ENCODE measurements at regions not wholly inside any gene's neighbourhood (a gene's known extent, or its start where the extent isn't known, plus 50 kb on each side); places are given as distances from the start of the nearest gene placed in this dataset.
"Not testable (repeated sequence)": the region's sequence is repeated elsewhere in the genome, so short reads cannot be mapped to it uniquely, and the experiment has no call there.

DNA sequence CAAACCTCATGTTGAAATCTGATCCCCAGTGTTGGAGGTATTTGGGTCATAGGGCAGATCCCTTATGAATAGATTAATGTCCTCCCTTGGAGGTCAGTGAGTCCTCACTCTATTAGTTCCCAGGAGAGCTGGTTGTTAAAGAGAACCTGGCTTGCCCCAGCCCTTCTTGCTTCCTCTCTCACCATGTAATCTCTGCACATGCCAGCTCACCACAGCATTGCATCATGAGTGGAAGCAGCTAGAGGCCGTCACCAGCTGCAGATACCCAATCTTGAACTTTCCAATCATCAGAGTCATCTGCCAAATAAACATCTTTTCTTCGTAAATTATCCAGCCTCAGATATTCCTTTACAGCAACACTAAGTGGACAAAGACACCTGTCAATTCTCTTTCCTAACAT lies 161.8 kb upstream of the IGF1 start:
- H3K4me3 ChIP-seq (ENCODE audit: low read depth, low read length) = no peak overlapping the region
- TF ChIP-seq, protein P1, sequence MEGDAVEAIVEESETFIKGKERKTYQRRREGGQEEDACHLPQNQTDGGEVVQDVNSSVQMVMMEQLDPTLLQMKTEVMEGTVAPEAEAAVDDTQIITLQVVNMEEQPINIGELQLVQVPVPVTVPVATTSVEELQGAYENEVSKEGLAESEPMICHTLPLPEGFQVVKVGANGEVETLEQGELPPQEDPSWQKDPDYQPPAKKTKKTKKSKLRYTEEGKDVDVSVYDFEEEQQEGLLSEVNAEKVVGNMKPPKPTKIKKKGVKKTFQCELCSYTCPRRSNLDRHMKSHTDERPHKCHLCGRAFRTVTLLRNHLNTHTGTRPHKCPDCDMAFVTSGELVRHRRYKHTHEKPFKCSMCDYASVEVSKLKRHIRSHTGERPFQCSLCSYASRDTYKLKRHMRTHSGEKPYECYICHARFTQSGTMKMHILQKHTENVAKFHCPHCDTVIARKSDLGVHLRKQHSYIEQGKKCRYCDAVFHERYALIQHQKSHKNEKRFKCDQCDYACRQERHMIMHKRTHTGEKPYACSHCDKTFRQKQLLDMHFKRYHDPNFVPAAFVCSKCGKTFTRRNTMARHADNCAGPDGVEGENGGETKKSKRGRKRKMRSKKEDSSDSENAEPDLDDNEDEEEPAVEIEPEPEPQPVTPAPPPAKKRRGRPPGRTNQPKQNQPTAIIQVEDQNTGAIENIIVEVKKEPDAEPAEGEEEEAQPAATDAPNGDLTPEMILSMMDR (IDR thresholded peaks at IDR 0.05; ENCODE audit: low read depth, low read length) = no peak

DNA sequence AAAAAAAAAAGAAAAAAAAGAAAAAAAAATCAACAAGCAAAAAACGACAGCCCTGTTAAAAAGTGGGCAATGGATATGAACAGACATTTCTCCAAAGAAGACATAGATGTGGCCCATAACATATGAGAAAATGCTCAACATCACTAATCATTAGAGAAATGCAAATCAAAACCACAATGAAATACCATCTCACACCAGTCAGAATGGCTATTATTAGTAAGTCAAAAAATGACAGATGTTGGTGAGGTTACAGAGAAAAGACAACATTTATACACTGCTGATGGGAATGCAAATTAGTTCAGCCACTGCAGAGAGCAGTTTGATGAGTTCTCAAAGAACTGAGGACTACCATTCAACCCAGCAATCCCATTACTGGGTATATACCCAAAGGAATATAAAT lies 160.3 kb upstream of the IGF1 start:
- H3K4me3 ChIP-seq (ENCODE audit: low read depth, low read length) = not testable (repeated sequence)

DNA sequence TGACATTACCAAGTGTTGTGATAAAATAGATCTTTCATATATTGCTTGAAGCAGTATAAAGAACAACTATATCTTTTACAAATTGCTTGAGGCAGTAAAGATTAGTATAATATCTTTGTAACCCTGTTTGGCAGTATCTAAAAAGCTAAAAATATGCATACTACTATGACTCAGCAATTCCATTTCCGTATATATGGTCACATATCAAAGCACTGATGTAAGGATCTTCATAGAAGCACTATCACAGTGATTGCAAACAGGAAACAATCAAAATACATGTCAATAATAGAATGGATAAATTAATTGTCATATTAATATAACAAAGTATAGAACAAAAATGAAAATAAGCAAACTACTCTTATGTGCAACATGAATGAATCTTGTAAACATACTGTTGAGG lies 158.4 kb upstream of the IGF1 start:
- H3K4me3 ChIP-seq (ENCODE audit: low read depth, low read length) = no peak overlapping the region
- TF ChIP-seq, protein P1 (IDR thresholded peaks at IDR 0.05; ENCODE audit: low read depth, low read length) = no peak

DNA sequence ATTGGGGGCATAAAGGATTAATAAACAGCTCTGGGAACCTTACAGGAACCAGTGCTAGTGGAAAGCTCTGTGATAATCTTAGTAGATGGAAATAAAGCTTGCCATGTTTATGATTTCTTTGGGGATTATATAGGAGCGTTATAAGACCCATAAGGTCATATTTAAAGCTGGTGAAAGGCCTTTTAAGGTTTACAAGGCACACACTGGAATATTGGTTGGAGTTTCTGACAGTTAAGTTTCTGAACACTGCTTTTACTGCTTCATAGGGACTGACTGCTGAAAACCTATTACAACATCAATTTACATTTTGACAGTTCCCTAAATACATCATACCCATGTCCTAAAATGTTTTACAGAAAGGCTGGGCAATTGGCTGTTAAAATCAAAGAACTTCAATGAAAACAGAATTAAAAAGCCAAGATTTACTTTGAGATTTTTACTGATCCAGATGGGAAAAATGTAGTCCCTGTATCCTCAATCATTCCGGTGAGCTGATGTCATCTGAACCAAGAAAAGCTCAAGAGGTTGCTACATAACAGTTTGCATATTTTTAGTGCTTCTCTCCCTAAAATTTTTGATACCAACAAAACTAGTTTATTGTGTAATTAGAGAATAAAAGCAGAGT lies 153.7 kb upstream of the IGF1 start:
- no peak overlapping the region for H3K4me3 ChIP-seq (ENCODE audit: low read depth, low read length)
- TF ChIP-seq, protein P1 (IDR thresholded peaks at IDR 0.05; ENCODE audit: low read depth, low read length) = no peak

DNA sequence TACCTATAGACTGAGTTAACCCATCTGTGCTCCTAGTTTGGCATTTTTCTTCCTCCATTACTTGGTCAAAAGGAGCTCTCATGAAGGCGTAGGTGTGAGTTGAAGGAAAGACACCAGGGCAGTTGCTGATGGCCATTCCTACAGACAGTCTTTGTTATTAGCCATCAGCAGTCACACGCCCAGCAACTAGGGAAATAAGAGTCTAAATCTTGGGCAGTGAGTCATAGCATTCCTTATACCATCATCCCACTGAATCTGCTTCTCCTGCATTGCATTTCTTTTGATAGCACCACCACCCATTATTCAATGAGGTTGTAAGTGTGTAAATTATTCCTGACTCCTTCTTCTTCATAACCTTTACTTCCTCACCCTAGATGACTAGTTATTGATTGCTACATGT lies 150.9 kb upstream of the IGF1 start:
- H3K4me3 ChIP-seq (ENCODE audit: low read depth, low read length) = no peak overlapping the region

DNA sequence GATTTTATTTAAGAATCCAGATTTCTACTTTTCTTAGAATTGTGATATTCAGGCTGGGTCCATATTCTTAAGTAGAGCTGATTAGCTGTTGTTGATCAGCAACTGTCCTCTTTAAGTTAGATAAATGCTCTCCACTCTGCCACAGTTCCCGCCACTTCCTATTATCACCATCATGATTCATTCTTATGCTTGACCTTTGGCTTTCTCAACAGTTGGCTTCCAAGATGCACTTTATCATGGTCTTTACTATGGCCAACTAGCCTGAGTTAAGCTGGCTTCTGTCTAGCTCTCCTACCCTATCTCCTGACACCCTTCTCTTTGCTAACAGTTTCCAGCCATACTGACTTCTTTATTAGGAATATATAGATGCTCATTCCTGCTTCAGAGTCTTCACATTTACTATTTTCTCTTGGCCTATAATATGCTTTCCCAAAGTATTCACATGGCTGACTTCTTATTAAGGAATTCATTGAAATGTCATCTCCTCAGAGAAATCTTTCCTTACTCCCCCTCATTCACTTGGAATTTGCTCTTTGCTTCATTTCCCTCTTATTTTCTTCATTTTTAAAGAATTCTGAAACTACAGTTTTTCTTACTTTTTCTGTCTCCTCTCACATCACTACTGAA lies 149.0 kb upstream of the IGF1 start:
- TF ChIP-seq, protein P1 (IDR thresholded peaks at IDR 0.05; ENCODE audit: low read depth, low read length) = no peak
- H3K4me3 ChIP-seq (ENCODE audit: low read depth, low read length) = no peak overlapping the region

More for the DNA sequence above, 150.9 kb upstream of the IGF1 start:
- TF ChIP-seq, protein P1 (IDR thresholded peaks at IDR 0.05; ENCODE audit: low read depth, low read length) = no peak

DNA sequence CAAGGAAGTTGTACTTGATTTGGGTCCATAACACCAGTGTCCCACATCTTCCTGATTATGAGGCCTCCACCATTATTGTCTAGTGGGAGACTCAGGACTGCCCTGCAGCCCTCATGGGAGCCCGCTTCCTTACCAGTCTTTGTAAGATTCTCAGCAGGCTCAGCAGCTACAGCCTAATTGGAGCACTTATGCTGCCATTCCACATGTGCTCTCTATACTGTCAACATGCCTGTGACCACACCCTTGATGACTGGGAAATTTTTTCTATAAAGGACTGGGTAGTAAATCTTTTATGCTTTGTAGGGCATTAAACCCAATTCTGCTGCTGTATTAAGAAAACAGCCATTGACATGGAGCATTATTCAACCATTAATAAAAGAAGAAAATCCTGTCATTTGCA lies 145.5 kb upstream of the IGF1 start:
- TF ChIP-seq, protein P1 (IDR thresholded peaks at IDR 0.05; ENCODE audit: low read depth, low read length) = no peak
- no peak overlapping the region for H3K4me3 ChIP-seq (ENCODE audit: low read depth, low read length)

DNA sequence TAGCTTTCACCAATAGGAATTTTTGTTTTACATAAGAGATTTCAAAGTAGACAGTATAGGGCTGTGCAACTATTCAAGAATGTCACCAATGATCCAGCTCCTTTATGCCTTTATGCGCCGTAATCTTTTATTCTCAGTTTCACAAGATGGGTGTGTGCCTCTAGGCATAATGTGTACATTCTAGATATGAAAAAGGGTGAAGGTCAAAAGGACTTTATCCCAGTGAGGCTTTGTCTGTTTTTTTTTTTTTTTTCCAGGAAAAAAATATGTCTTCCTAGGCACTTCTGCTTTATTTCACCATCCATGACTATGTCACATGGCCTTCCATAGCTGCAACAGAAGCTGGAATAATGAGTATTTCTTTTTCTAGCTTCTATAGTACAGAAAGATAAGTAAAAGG lies 142.3 kb upstream of the IGF1 start:
- H3K4me3 ChIP-seq (ENCODE audit: low read depth, low read length) = no peak overlapping the region
- TF ChIP-seq, protein P1 (IDR thresholded peaks at IDR 0.05; ENCODE audit: low read depth, low read length) = no peak
